Left renal pelvis (tissue), 4 donors: ENCODE measurements at regions not wholly inside any gene's neighbourhood (a gene's known extent, or its start where the extent isn't known, plus 50 kb on each side); places are given as distances from the start of the nearest gene placed in this dataset.
"Not testable (repeated sequence)": the region's sequence is repeated elsewhere in the genome, so short reads cannot be mapped to it uniquely, and the experiment has no call there.

ENCODE experiments used
- DNase-seq, 4 donors: peaks; one replicate each; pipeline ENCODE4 v3.0.0-alpha.2; 2013; ENCODE audit warnings: low read depth in 4 of 4, low spot score in 3 of 4

GRCh38 chr3:22856811-22857210 is 346.3 kb upstream of the UBE2E2 start:
- DNase-seq: no peak

- no peak for DNase-seq
These were observed 344.6 kb upstream of the UBE2E2 start for GRCh38 chr3:22858486-22858885.

GRCh38 chr3:22859618-22860017 is 343.5 kb upstream of the UBE2E2 start:
- no peak for DNase-seq

GRCh38 chr3:22861426-22861825 is 341.7 kb upstream of the UBE2E2 start:
- DNase-seq: no peak

GRCh38 chr3:22862111-22862510 is 341.0 kb upstream of the UBE2E2 start:
- no peak for DNase-seq

- not testable (repeated sequence) for DNase-seq
These were observed 320.3 kb upstream of the UBE2E2 start for GRCh38 chr3:22882834-22883233.

- no peak for DNase-seq
These were observed 318.1 kb upstream of the UBE2E2 start for GRCh38 chr3:22885039-22885438.

GRCh38 chr3:22885574-22886341 is 317.4 kb upstream of the UBE2E2 start:
- DNase-seq: no peak

GRCh38 chr3:22886439-22887068 is 316.6 kb upstream of the UBE2E2 start:
- no peak for DNase-seq

- DNase-seq: no peak
These were observed 315.3 kb upstream of the UBE2E2 start for GRCh38 chr3:22887664-22888291.

- no peak for DNase-seq
These were observed 310.0 kb upstream of the UBE2E2 start for GRCh38 chr3:22893101-22893500.

- peak in 2 of 4 donors; percentile 6 to 21 for DNase-seq
These were observed 309.3 kb upstream of the UBE2E2 start for GRCh38 chr3:22893644-22894325.

GRCh38 chr3:22894865-22895264 is 308.3 kb upstream of the UBE2E2 start:
- no peak for DNase-seq

GRCh38 chr3:22895671-22896070 is 307.5 kb upstream of the UBE2E2 start:
- DNase-seq: no peak

- no peak for DNase-seq
These were observed 304.6 kb upstream of the UBE2E2 start for GRCh38 chr3:22898558-22898957.

- no peak for DNase-seq
These were observed 303.7 kb upstream of the UBE2E2 start for GRCh38 chr3:22899441-22899840.

- no peak for DNase-seq
These were observed 302.8 kb upstream of the UBE2E2 start for GRCh38 chr3:22900296-22900695.

GRCh38 chr3:22901684-22902083 is 301.4 kb upstream of the UBE2E2 start:
- no peak for DNase-seq

- no peak for DNase-seq
These were observed 295.9 kb upstream of the UBE2E2 start for GRCh38 chr3:22907161-22907780.

- no peak for DNase-seq
These were observed 295.3 kb upstream of the UBE2E2 start for GRCh38 chr3:22907796-22908195.

- DNase-seq: no peak
These were observed 294.1 kb upstream of the UBE2E2 start for GRCh38 chr3:22908989-22909507.
